Type B pancreatic cell (in vitro differentiated cells): ENCODE measurements at regions not wholly inside any gene's neighbourhood (a gene's known extent, or its start where the extent isn't known, plus 50 kb on each side); places are given as distances from the start of the nearest gene placed in this dataset.
"Not testable (repeated sequence)": the region's sequence is repeated elsewhere in the genome, so short reads cannot be mapped to it uniquely, and the experiment has no call there.

ENCODE experiments used
- DNase-seq: peaks from one replicate; pipeline ENCODE4 v3.0.0; 2021; ENCODE audit warnings: mixed read lengths; ENCODE audit not compliant: unreplicated experiment; ENCODE audit errors: extremely low spot score
- H3K27ac Mint-ChIP-seq: 2 replicates; pipeline ENCODE4 v1.8.0; 2021; ENCODE audit warnings: mild to moderate bottlenecking, mixed read lengths
- H3K27me3 Mint-ChIP-seq: 2 replicates; pipeline ENCODE4 v1.8.0; 2021; ENCODE audit warnings: mixed read lengths
- H3K36me3 Mint-ChIP-seq: 2 replicates; pipeline ENCODE4 v1.8.0; 2021; ENCODE audit warnings: mixed read lengths
- H3K4me1 Mint-ChIP-seq: one replicate; pipeline ENCODE4 v1.8.0; 2021; ENCODE audit warnings: mixed read lengths; ENCODE audit not compliant: unreplicated experiment
- H3K4me3 Mint-ChIP-seq: 2 replicates; pipeline ENCODE4 v1.8.0; 2021; ENCODE audit warnings: mild to moderate bottlenecking, mixed read lengths
- H3K9me3 Mint-ChIP-seq: 2 replicates; pipeline ENCODE4 v1.8.0; 2021; ENCODE audit warnings: mixed read lengths
- TF ChIP-seq, protein P1 (sequence below): fragments of 200-600 bp; sonication (generic); conservative IDR thresholded peaks from 2 replicates; pipeline ENCODE4 v1.5.0; 2021; ENCODE audit warnings: antibody characterized with exemption, mild to moderate bottlenecking

DNA sequence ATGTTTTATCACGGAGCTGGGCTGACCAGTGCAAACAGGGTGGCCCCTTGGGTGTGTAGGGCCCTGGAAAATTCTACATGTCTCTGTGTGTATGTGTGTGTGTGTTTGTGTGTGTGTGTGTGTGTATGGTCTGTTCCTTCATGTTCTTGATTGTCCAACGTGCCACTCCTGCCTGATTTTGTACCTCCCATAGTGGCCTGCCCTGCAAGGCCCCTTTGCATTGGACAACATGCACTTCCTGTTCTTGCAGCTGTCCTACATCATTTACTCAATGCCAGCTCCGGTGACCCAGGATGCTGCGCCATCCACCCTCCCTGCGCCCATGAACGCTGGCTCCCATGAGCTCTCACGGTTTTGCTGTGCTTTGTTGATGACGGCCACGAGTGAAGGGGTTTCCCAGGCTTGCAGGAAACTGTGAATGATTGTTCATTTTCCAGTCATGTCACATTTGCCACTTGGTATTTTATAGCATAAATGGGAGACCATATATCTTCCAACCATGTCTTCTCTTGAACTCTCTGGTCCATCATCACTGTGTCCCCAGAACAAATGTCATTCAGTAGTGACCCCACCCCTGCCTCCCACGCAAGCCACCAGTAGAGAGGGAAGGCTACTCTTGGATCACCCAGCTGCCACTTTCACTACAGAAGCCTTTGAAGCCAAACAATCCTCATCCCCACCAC is 69.7 kb upstream of the NCK2 start:
- H3K27me3 Mint-ChIP-seq, result peaks cover 8% of the 10 kb centered on the region
- H3K4me3 Mint-ChIP-seq, result no peak overlapping the region
- peaks cover 5% of the 10 kb centered on the region for H3K4me1 Mint-ChIP-seq
- TF ChIP-seq, protein P1, sequence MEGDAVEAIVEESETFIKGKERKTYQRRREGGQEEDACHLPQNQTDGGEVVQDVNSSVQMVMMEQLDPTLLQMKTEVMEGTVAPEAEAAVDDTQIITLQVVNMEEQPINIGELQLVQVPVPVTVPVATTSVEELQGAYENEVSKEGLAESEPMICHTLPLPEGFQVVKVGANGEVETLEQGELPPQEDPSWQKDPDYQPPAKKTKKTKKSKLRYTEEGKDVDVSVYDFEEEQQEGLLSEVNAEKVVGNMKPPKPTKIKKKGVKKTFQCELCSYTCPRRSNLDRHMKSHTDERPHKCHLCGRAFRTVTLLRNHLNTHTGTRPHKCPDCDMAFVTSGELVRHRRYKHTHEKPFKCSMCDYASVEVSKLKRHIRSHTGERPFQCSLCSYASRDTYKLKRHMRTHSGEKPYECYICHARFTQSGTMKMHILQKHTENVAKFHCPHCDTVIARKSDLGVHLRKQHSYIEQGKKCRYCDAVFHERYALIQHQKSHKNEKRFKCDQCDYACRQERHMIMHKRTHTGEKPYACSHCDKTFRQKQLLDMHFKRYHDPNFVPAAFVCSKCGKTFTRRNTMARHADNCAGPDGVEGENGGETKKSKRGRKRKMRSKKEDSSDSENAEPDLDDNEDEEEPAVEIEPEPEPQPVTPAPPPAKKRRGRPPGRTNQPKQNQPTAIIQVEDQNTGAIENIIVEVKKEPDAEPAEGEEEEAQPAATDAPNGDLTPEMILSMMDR, result no peak
- no peaks in the 10 kb centered on the region for H3K36me3 Mint-ChIP-seq
- no peaks in the 10 kb centered on the region for H3K9me3 Mint-ChIP-seq
- no peak overlapping the region for H3K27ac Mint-ChIP-seq
- DNase-seq, result no peak

DNA sequence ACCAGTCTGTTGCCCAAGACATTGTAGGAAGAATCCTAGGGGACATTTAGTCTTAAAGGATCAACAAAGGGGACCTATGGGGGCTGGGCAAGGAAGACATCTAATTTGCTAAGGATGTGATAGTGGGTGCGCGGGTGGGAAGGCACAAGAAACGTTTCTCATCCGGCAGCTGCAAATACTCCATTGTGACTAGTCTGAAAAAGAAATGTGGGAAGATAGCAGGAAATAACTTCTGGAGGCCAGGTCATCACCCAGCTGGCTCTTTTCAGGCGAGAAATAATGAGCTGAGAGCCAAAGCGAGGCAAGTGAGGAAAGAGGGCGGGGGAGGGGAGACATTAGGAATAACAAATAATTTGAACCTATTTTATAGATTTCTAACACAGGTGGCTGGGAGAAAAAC is 70.3 kb upstream of the NCK2 start:
- no peaks in the 10 kb centered on the region for H3K9me3 Mint-ChIP-seq
- TF ChIP-seq, protein P1, result no peak
- DNase-seq, result no peak
- peaks cover 8% of the 10 kb centered on the region for H3K27me3 Mint-ChIP-seq
- no peak overlapping the region for H3K4me3 Mint-ChIP-seq
- no peak overlapping the region for H3K27ac Mint-ChIP-seq
- H3K4me1 Mint-ChIP-seq, result peaks cover 5% of the 10 kb centered on the region
- H3K36me3 Mint-ChIP-seq, result no peaks in the 10 kb centered on the region

DNA sequence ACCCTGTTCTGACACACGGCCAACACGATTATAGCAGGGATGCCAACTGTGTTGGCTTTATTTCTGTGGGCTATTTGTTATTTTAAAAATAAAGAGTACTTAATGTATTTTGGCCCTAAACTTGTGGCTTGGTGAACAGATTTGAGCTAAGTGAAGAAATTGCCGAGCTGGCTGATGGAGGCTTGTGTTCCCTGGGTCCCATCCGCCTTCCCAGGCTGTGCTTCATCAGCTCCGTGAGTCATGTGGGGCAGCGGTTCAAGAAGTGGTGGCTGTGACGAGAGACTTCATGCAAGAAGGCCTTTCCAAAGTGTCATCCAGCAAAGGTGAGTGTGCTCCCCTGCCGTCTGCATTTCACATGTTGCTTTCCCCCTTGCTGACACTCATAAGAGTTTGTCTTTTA is 73.6 kb upstream of the NCK2 start:
- Mint-ChIP-seq H3K27ac (no peak overlapping the region), H3K27me3 (no peaks in the 10 kb centered on the region), H3K36me3 (no peaks in the 10 kb centered on the region), H3K4me1 (peaks cover 5% of the 10 kb centered on the region), H3K9me3 (peaks cover 8% of the 10 kb centered on the region), H3K4me3 (no peak overlapping the region)
- DNase-seq, result no peak
- TF ChIP-seq, protein P1, result no peak

DNA sequence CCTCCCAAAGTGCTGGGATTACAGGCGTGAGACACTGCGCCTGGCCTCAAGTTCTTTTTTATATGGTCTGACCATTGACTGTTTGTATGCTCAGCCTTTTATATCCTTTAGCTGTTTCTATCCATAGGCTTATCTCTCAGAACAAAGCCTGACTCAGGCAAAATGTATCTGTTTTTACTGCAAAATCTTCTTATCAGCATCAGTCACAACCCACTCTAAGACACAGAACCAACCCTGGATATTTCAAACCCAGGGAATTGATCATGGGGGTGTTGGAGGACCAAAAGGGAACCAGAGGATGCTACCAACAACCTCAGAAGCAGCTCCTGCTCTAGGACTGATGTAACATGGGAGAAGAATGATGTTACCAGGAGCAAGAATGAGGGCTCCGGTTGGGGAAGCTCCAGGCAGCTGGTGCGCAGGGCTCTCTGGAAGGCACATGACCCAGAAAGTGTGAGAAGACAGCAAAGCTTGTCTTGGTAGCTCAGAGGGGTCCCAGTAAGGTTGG is 75.3 kb upstream of the NCK2 start:
- TF ChIP-seq, protein P1, result no peak
- no peak for DNase-seq
- Mint-ChIP-seq H3K27me3 (no peaks in the 10 kb centered on the region), H3K4me1 (peaks cover 4% of the 10 kb centered on the region), H3K27ac (no peak overlapping the region), H3K4me3 (no peak overlapping the region), H3K9me3 (peaks cover 16% of the 10 kb centered on the region), H3K36me3 (no peaks in the 10 kb centered on the region)

- no peak overlapping the region for H3K27ac Mint-ChIP-seq
- DNase-seq, result no peak
- no peaks in the 10 kb centered on the region for H3K4me1 Mint-ChIP-seq
- H3K27me3 Mint-ChIP-seq, result no peaks in the 10 kb centered on the region
- no peak overlapping the region for H3K4me3 Mint-ChIP-seq
- TF ChIP-seq, protein P1, result no peak
- H3K9me3 Mint-ChIP-seq, result peaks cover 16% of the 10 kb centered on the region
- H3K36me3 Mint-ChIP-seq, result no peaks in the 10 kb centered on the region
Observed at GRCh38 chr2:105665480-105665879, 79.2 kb upstream of the NCK2 start.

- H3K4me1 Mint-ChIP-seq, result no peaks in the 10 kb centered on the region
- TF ChIP-seq, protein P1, result no peak
- no peak for DNase-seq
- H3K36me3 Mint-ChIP-seq, result no peaks in the 10 kb centered on the region
- H3K27ac Mint-ChIP-seq, result no peak overlapping the region
- H3K9me3 Mint-ChIP-seq, result peaks cover 6% of the 10 kb centered on the region
- H3K27me3 Mint-ChIP-seq, result no peaks in the 10 kb centered on the region
- H3K4me3 Mint-ChIP-seq, result no peak overlapping the region
Observed at GRCh38 chr2:105660489-105660888, 84.2 kb upstream of the NCK2 start.

DNA sequence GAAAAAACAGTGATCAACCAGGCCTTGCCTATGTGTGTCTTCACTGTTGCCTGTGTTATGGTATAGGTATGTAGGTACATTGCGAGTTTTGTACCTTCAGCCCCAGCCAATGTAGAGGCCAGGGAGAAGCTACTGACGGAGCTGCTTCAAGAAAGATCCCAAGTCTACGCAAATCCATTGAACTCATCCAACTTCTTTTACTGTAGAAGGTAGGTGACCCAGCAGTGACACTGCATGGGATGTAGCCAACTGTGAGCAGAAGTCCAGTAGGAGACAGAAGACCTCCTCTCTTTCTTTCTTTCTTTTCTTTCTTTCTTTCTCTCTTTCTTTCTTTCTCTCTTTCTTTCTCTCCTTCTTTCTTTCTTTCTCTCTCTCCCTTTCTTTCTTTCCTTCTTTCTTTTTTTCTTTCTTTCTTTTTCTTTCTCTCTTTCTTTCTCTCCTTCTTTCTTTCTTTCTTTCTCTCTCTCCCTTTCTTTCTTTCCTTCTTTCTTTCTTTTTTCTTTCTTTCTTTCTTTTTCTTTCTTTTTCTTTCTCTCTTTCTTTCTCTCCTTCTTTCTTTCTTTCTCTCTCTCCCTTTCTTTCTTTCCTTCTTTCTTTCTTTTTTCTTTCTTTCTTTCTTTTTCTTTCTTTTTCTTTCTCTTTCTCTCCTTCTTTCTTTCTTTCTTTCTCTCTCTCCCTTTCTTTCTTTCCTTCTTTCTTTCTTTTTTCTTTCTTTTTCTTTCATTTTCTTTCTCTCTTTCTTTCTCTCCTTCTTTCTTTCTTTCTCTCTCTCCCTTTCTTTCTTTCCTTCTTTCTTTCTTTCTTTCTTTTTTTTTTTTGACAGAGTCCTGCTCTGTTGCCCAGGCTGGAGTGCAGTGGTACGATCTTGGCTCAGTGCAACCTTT is 88.7 kb upstream of the NCK2 start:
- not testable (repeated sequence) for H3K27me3 Mint-ChIP-seq, H3K27ac Mint-ChIP-seq, DNase-seq, H3K36me3 Mint-ChIP-seq, H3K9me3 Mint-ChIP-seq, H3K4me3 Mint-ChIP-seq
- H3K4me1 Mint-ChIP-seq, result peaks cover 17% of the 10 kb centered on the region
